ENCODE measurements at regions not wholly inside any gene's neighbourhood (a gene's known extent, or its start where the extent isn't known, plus 50 kb on each side); places are given as distances from the start of the nearest gene placed in this dataset.

DNA sequence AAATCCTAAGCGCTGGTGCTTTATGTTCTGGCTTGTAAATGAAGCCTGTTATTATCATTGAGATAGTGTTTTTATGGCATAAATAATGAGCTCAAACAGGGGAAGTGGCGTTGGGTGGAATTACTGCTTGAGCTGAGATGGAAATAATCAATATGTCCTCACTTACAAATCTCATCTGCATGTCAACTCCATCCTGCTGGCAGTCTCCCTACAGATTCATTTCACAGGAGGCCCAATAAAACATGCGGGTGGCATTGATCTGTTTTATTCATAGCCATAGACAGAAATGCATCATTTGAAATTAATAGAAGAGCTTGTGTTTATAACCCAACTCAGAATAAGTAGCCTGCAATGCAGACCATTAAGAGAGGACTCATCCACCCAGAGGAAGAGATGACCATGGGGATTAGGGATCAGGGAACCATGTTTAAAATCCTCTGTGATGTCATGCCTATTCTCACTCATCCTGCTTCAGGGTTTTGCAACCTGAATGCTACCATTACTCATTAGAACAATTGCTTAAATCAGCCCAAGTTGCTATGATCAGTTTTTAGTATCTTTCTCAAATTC is 680.4 kb downstream of the TLR4 start:
- Histone ChIP-seq H3K4me3 (ENCODE audit: low read depth, low read length) (no peak overlapping the region), H3K27ac (no peak overlapping the region), H3K27me3 (ENCODE audit: insufficient read depth, low read depth, severe bottlenecking) (no peaks in the 10 kb centered on the region), H3K36me3 (no peaks in the 10 kb centered on the region), H3K9me3 (ENCODE audit: severe bottlenecking) (no peaks in the 10 kb centered on the region)
- no peak for DNase-seq
- no peak for TF ChIP-seq CTCF (IDR thresholded peaks at IDR 0.05; ENCODE audit: low read depth, low read length)

- Histone ChIP-seq H3K9me3 (ENCODE audit: severe bottlenecking) (no peaks in the 10 kb centered on the region), H3K36me3 (no peaks in the 10 kb centered on the region), H3K27ac (no peak overlapping the region), H3K27me3 (ENCODE audit: insufficient read depth, low read depth, severe bottlenecking) (no peaks in the 10 kb centered on the region), H3K4me3 (ENCODE audit: low read depth, low read length) (no peak overlapping the region)
- no peak for DNase-seq
- no peak for TF ChIP-seq CTCF (IDR thresholded peaks at IDR 0.05; ENCODE audit: low read depth, low read length)
These were observed 691.2 kb downstream of the TLR4 start for GRCh38 chr9:118395415-118395814.

- no peaks in the 10 kb centered on the region for H3K36me3 ChIP-seq
- H3K27me3 ChIP-seq (ENCODE audit: insufficient read depth, low read depth, severe bottlenecking), result no peaks in the 10 kb centered on the region
- DNase-seq, result no peak
- no peak overlapping the region for H3K27ac ChIP-seq
- no peaks in the 10 kb centered on the region for H3K9me3 ChIP-seq (ENCODE audit: severe bottlenecking)
- no peak for TF ChIP-seq CTCF (IDR thresholded peaks at IDR 0.05; ENCODE audit: low read depth, low read length)
- H3K4me3 ChIP-seq (ENCODE audit: low read depth, low read length), result no peak overlapping the region
These were observed 697.3 kb downstream of the TLR4 start for GRCh38 chr9:118401546-118401945.

- H3K27ac ChIP-seq, result no peak overlapping the region
- no peaks in the 10 kb centered on the region for H3K36me3 ChIP-seq
- no peaks in the 10 kb centered on the region for H3K27me3 ChIP-seq (ENCODE audit: insufficient read depth, low read depth, severe bottlenecking)
- TF ChIP-seq CTCF (IDR thresholded peaks at IDR 0.05; ENCODE audit: low read depth, low read length), result no peak
- no peaks in the 10 kb centered on the region for H3K9me3 ChIP-seq (ENCODE audit: severe bottlenecking)
- DNase-seq, result no peak
- H3K4me3 ChIP-seq (ENCODE audit: low read depth, low read length), result no peak overlapping the region
These were observed 710.5 kb downstream of the TLR4 start for GRCh38 chr9:118414676-118415075.

- no peak overlapping the region for H3K27ac ChIP-seq
- H3K36me3 ChIP-seq, result no peaks in the 10 kb centered on the region
- no peaks in the 10 kb centered on the region for H3K27me3 ChIP-seq (ENCODE audit: insufficient read depth, low read depth, severe bottlenecking)
- DNase-seq, result no peak
- no peak overlapping the region for H3K4me3 ChIP-seq (ENCODE audit: low read depth, low read length)
- no peaks in the 10 kb centered on the region for H3K9me3 ChIP-seq (ENCODE audit: severe bottlenecking)
- TF ChIP-seq CTCF (IDR thresholded peaks at IDR 0.05; ENCODE audit: low read depth, low read length), result no peak
These were observed 714.8 kb downstream of the TLR4 start for GRCh38 chr9:118418887-118419565.

- no peak for DNase-seq
- no peak overlapping the region for H3K4me3 ChIP-seq (ENCODE audit: low read depth, low read length)
- TF ChIP-seq CTCF (IDR thresholded peaks at IDR 0.05; ENCODE audit: low read depth, low read length), result no peak
- no peak overlapping the region for H3K27ac ChIP-seq
- no peaks in the 10 kb centered on the region for H3K27me3 ChIP-seq (ENCODE audit: insufficient read depth, low read depth, severe bottlenecking)
- no peaks in the 10 kb centered on the region for H3K36me3 ChIP-seq
- H3K9me3 ChIP-seq (ENCODE audit: severe bottlenecking), result no peaks in the 10 kb centered on the region
These were observed 715.5 kb downstream of the TLR4 start for GRCh38 chr9:118419676-118420075.

Measured in WERI-Rb-1 (cell line).